HuH-7 (cell line): ENCODE measurements at regions not wholly inside any gene's neighbourhood (a gene's known extent, or its start where the extent isn't known, plus 50 kb on each side); places are given as distances from the start of the nearest gene placed in this dataset.

Source experiments
- DNase-seq: peaks from one replicate; pipeline ENCODE4 v3.0.0; 2011; ENCODE audit warnings: low spot score

DNA sequence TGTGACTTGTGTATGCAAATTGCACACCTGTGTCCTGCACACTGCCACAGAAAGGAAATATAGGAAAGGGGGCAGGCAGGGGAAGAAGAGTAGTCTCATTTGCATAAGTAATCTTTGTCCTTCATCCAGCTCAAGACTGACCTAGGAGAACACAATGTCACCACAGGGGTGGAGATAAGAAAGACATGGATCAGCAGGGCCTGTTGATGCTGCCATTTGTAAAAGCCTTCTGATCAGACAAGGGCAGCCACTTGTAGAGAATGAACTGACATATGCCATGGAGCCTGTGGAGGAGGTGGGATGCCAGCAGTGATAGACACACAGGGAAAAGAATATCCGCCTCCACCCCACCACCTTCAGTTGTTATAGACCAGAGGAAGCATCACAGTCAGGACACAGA lies 528.9 kb downstream of the HTR7 start:
- no peak for DNase-seq

DNA sequence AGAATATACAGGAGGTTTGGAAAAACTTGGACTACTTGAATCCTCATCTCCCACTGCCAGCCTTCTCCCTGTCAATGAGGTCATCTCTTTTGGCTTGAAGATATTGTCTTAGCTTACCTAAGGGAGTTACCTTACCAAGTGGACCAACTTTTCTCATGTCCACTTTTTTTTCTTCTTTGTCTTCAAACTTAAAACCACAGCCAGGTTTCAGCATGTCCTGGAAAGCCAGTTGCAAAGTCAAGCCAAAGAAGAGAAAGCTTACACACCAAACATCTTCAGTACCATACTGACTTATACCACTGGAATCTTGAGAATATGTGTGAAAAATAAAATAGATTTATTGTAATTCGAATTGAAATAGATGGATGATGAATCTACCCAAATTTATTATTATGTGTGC lies 520.5 kb downstream of the HTR7 start:
- DNase-seq = no peak

DNA sequence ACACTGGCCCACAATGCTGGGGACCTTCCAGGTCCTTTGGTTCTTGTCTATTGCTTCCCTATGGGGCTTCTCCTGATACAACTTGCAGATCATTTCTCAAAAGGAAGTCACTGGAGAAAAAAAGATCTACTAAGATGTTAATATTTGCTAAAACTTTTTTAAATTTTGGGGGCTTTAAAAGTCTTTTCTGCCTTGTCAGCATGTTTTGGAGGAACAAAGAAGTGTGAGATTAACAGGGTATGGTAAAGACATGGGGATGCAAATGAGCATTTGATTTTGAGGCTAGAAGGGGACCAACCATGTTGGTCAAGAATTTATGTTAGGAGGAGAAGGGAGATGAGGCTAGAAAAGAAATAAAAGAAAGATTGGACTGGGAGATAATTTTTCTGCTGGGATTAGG lies 515.4 kb downstream of the HTR7 start:
- DNase-seq = no peak

DNA sequence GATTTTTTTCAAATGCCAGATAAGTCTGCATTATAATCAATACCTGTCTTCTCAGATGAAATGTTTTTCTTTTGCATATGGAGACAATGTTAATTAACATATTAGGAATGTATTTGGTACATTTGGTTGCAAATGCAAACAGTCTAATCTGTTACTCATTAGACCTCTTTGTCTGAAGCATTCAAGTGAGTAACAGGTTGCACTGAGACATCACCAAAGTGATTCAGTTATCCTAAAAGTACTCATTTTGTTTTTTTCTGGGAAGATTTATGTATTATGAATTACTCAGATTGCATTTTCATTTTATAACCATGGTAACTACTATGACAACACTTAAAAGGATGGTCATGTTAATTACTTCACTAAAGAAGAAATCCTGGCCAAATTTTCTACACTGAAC lies 513.6 kb downstream of the HTR7 start:
- no peak for DNase-seq

DNA sequence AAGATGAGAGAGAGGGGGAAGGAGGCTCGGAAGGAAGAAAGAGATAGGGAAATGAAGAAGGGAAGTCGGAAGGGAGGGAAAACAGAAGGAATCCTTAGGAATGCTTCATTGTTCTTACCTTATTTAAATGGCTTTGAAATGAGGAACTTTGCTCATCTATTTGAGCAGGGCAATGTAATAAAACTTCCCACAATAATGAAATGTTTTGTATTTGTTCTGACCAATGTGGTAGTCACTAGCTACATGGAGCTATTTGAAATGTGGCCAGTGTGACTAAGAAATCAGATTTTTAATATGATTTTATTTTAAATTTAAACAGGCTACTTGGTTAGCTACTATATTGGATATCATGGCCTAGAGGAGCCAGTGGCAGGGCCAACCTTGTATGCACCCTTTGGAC lies 510.6 kb downstream of the HTR7 start:
- DNase-seq = no peak

DNA sequence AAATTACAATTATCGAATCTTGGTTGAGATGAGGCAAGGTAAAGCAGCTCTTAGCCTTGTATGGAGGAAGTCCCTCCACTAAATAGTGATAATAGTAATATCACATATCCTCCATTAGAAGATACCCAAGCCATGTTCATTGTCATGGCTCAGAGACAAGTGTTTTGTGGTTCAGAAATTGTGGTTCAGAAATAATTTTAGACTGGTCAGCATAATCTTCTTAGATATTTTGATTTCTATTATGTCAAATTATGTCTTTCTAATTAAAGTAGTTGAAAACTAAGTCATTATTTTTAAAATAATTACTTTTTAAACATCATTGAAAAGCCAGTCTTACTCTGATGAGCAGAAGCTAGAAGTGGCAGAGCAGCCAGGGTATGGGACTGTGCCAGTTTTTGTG lies 507.7 kb downstream of the HTR7 start:
- no peak for DNase-seq

DNA sequence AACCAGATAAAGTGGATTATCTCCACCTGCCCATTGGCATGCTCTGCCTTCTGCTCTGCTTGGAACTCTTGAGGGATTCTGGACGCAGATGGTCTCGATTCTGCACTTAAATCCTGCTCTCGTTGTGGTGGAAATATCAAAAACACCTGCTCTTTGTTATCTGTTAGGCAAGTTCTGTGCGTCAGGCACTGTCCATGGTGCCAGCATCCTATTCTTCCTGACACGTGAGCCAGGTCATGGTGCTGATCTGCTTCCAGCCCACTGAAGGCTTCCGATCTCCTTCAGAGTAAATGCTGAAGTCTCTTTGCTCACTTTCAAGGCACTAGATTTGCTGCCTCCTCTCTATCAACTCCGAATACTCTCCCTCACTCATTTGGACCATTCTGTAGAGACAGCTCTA lies 505.6 kb downstream of the HTR7 start:
- DNase-seq = no peak

DNA sequence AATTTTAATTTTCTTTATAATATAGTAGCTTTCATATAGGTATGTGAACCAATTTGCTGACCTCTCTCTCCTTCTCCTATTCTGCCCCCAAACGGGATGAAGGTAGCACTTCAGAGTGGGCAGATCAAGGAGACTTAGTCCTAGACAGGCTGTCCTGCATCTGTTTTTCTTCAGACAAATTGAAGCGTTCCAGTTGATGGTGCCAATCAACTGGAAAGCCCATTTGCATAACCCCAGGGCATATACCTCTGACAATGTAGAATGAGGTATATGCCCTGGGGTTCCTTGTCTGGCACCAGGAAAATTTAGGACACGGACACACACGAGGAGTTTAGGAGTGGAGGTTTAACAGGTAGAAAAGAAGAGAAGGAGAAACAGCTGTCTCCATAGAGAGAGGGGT lies 502.9 kb downstream of the HTR7 start:
- no peak for DNase-seq

DNA sequence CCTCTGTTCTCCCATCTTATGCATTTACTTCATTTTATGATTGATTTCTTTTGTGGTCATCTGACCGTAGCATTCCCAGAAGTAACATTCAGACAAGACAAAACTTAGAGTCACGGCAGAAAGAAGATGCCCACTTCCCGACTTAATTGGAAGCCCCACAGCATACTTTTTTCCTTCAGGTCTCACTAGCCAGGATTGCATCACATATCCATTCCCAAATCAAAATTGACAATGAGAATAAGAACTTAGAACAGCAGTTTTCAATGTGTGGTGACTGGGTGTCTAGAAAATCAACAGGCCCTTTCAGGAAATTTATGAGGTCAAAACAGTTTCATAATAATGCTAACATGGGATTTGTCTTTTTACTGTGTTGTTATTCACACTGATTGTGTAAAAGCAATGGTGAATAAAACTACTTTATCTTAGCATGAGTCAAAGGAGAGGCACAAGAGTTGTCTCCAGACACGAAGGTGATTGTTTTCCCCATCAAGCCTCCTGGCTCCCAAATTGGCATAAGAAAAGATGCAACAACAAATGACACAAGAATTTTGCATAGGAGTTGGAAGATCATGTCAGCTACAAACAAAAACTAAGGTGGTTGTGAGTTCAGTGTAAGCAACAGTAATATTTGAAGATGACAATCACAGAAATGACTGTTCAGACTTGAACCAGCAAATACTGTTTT lies 493.9 kb downstream of the HTR7 start:
- DNase-seq = no peak

DNA sequence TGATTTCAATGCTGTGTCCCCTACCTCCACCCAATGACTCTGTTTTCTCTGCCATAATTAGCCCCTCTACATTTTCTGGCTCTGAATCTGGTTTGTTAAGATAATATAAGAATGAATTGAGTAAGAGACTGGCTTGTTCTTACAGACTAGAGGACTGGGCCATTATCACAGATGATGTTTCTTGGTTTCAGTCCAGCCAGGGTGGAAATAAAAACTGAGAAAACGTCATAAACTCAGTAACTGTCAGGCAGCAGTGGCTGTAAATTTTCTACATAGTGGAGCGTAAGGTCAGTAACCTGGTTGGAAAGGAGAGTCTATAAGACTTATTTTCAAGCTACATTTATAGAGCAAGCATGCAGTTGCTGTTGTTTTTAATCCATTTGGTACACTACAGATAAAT lies 485.4 kb downstream of the HTR7 start:
- no peak for DNase-seq

DNA sequence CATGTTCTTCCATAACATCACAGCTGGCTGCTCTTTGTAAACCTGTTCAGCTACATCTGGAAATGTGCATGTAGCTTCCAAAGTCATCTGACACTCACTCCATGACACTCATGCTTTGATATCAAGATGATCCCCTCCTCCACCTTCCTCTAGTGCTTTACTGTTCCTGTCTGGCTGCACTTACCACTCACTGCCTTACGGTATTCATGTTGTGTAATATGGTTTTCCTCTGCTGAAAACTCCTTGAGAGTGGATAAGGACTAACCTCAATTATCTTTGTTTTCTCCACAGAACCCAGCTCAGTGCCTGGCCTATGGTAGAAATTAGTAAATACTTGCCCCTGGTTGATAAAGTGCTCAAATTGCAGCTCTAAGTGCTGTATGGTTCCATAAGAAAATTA lies 483.9 kb downstream of the HTR7 start:
- DNase-seq = no peak

DNA sequence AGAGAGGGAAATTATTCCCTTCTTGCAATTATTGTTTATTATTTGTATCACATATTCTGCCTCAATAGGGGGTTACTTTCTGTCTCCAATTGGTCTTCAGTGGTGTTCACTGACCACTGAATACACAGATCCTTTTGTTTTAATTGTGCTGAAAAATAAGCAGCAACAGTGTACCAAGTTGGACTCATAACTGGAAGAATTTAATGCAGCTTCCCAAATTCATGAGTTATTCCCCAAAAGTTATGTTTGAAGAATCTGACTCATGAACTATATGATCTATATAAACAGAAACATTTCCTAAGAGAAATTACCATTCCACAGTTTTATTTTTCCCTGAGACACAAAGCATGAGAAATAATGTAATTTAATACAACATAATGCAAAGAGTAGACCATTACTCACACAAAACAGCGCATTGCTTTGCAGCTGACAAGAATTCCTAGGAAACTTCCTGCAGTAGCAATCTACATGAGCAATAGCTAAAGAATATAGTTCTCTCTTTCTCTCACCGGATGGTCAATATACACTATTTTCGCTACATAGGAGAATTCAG lies 479.2 kb downstream of the HTR7 start:
- no peak for DNase-seq

DNA sequence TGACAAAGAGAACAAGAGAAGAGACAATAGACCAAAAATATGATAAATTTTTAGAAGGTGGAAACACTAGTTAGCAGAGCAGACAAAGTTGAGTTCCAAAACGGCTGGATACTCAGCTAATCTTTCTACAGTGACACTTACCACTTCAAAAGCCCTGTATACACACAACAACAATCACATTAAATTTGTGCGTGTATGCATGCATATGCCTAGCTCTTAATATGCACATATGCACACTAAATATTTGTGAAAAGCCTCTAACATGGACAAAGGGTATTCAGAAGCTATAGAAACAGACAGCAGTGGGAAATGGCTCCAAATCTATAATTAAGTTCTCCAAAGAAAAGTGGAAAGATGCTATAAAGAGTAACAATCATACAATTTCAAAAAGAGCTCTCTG lies 476.4 kb downstream of the HTR7 start:
- no peak for DNase-seq

DNA sequence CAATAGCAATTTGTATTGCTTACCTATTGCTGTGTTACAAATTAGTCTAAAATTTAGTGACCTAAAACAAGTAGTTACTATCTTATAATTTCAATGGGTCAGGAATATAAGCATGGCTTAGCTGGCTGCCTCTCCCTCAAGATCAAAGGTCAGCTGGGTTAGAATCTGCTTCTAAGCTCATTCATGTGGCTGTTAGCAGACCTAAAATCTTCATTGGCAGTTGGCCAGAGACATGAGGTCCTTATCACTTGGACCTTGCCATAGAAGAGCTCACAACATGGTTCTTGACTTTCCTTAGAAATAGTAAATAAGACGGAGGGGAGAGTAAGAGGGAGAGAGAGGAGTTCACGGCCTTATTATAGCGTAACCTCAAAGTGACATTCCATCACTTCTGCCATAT lies 468.0 kb downstream of the HTR7 start:
- no peak for DNase-seq

DNA sequence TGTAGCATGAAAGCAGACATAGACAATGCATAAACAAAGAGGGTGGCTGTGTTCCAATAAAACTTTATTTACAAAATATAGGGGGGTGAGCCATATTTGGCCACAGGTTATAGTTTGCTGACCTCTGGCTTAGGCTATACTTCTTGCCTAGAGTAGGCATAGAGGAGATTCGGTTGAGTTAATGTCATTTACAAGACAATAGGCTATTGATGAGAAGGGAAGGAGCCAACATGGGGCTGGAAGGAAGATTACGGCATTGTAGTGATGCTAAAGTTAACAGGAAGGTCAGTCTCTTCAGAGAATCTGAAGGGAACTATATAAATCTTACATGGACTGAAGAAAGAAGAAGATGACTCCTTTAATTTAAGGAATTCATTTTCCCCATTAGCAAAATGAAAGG lies 463.5 kb downstream of the HTR7 start:
- DNase-seq = no peak

DNA sequence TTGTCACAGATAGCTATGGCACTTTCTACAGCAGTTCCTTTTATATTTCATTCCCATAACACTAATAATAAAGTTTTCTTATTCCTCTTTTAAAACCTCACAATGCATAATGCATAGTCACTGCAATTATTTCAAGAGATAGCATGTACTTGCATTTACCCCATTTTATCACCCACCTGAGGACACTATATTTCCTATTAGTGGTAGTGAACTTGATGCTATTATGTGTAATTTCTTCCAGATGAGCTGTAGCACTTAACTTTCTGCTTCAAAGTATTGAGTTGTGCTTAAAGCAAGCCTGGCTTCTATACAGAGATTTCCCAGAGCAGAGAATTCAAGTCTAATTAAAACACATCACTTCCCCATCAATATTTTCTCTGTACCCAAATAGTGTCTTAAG lies 461.1 kb downstream of the HTR7 start:
- DNase-seq = no peak

DNA sequence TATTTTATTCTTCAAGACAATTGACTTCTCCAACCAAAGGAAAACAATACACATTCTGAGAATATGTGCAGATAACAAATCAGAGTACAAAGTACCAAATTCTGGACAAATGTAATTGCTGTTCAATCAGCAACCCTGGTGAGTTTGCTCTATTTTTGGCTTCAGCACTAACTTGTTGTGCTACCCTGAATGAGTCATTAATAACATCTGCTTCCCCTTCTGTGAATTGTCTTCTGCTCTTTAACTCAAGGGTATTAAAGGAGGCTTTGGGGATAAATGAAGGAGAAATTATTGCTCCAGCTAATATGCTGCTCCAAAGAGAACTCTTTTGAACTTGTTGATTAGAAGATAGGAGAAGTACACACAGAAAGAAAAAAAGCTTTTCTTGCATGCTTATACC lies 459.3 kb downstream of the HTR7 start:
- no peak for DNase-seq

DNA sequence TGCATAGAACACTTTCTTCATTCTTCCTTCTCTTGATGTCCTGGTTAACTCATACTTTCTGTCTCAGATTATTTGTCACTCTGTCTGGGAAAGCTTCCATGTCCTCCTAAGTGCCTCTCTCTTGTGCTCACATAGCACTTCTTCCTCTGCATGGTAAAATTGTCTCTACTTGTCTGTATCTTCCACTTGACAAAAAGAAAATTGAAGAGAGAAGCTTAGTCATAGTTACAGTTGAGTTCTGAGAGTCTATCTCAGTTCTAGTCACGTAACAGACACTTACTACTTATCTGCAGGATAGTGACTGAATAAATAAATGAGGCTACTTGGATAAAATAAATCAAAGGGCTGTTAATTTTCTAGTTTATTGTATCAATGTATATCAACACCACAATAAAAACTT lies 458.1 kb downstream of the HTR7 start:
- no peak for DNase-seq

DNA sequence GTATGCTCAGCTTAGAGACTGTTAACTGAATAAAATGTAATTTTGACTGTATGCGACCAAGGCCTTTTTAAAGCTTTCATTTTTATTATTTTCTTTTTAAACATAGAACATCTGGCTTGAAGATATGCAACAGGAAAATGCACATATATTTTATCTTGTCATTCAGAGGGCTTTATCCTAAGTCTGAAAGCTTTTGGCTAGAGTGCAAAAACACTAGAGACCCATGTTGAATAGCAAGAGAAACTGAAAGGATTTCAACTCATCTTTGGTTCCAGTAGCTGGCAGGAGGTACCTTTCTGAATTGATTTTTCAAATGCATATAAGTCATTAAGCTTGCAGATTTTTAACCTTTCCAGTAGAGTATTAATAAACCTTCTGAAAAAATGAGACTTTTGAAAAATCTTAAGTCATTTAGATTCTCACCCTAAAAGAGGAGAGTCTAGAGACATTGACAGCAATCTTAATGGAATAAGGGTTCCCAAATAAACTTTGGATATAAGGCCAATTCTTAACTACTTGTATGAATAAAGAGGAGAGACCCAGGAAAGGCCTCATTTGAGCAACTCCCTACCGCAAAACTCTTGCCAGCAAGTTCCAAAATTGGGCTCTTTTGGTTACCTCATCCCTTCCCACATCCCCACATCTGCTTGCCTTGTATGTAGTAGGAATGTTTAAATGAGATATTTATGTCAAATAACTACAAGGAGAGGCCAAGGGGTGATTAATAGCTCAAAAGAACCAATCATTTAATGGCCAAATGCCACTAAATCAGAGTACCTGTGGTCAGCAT lies 454.4 kb downstream of the HTR7 start:
- DNase-seq = no peak

DNA sequence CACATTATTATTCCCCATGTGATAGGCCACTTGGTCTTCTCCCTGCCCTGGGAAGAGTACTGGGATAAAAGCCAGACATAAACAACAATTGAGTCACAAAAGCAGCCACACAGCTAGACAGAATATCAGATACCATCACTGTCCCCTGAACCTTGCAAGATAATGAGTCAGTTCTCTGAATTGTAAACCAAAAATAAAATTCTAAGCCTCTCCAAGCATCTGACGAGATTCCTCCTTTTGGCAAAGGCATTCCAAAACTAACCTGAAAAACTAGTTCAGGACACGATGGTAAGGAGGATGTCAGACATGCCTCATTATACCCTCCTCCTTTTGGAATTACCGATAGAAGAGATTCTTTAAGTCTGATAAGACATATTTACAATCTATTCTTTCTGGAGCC lies 450.7 kb downstream of the HTR7 start:
- DNase-seq = no peak

DNA sequence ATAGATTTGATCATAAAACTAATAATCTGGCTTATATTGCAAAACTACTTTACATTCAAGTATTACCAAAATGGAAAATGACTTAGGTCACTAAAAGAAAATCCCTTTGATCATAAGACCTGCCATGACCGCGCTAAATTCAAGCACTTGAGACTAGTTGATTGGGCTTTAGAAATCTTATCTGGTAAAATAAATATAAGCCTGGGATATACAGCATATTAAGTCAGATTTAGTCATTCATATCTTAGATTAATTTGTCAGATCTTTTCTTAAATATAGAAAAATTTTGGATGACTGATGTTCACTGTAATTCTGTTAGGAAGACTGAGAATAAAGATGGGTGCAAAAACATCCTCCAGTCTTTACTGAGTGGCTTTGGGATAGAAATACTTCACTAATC lies 450.0 kb downstream of the HTR7 start:
- no peak for DNase-seq

DNA sequence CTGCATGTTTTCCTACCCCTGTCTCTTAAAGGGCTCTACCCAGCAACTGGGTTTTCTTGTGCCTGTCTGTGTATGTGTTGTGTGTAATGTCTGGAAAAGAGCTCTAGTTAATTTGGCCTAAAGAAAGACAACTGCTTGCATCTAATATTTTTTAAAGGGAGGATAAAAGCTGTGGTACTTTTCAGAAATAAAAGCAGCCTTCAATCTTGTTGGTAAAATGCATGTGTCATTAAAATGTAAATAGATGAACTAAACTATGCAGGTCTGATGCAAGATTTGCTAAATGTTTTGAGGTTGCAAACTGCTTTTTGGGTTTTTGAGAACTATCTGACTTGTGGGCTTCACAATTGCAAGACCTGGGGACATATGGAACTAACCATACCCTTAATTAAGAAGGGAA lies 445.3 kb downstream of the HTR7 start:
- no peak for DNase-seq

DNA sequence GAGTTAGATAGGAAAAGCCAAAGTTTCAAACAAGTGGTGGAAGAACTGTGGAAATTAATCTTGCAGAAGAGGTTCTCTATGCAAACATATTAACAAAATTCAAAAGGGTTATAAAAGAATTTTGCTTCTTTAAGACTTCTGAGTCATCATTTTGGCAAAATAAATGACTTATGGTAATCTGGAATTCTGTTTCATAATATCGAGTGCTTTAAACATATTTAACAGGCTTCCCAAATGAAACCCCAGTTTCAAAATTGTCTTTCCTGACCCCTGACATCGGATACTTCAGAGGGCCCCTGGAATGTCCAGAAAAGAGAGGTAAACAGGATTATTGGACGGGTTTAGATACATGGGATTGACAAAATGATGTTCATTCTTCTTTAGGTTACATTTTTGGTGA lies 444.6 kb downstream of the HTR7 start:
- DNase-seq = no peak

DNA sequence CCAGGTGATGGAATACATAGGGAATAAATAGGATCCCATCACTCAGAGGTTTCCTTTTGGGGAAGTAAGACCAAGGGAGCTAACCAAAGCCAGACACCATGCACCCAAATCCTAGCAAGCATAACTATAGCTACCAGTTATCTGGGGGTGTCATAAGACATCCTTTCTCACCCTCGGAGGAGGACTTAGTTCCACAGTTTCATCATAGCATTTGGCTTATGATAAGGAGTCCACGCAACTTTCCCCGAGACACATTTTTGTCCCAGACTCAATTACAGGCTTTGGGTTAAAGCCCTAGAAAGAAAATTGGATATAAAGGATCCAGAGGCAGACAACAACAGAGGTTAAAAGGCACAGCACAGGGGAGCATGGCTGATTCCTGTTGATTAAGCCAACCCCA lies 442.9 kb downstream of the HTR7 start:
- DNase-seq = no peak
